ENCODE measurements at regions not wholly inside any gene's neighbourhood (a gene's known extent, or its start where the extent isn't known, plus 50 kb on each side); places are given as distances from the start of the nearest gene placed in this dataset.

DNA sequence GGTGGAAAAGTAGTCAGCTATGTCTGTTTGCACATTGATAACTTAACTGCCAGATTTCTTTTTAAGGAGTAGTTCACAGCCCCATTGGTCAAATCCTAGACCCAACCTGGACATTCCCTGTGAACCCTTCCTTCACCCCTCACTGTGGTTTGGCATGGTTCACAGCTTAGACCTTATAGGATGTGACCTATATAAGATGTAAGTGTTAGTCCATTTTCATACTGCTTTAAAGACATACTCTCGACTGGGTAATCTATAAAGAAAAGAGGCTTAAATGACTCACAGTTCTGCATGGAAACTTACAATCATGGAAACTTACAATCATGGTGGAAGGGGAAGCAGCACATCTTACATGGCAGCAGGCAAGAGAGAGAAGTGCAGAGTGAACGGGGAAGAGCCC lies 1066.2 kb downstream of the TTLL7 start:
- H3K9ac ChIP-seq (ENCODE audit: low read depth, low read length), result no peak overlapping the region
- no peaks in the 10 kb centered on the region for H3K9me3 ChIP-seq (ENCODE audit: insufficient read depth, low read depth, low read length)
- H3K27ac ChIP-seq (ENCODE audit: low read length), result no peak overlapping the region
- H3K4me1 ChIP-seq (ENCODE audit: insufficient read depth, low read length), result no peaks in the 10 kb centered on the region
- no peaks in the 10 kb centered on the region for H3K27me3 ChIP-seq (ENCODE audit: insufficient read depth, low read length)
- H3K4me3 ChIP-seq (ENCODE audit: low read length), result no peak overlapping the region
- H3K36me3 ChIP-seq (ENCODE audit: insufficient read depth, low read depth, low read length), result no peaks in the 10 kb centered on the region

- no peaks in the 10 kb centered on the region for H3K4me1 ChIP-seq (ENCODE audit: insufficient read depth, low read length)
- no peaks in the 10 kb centered on the region for H3K27me3 ChIP-seq (ENCODE audit: insufficient read depth, low read length)
- no peak overlapping the region for H3K9ac ChIP-seq (ENCODE audit: low read depth, low read length)
- H3K27ac ChIP-seq (ENCODE audit: low read length), result no peak overlapping the region
- no peaks in the 10 kb centered on the region for H3K9me3 ChIP-seq (ENCODE audit: insufficient read depth, low read depth, low read length)
- no peak overlapping the region for H3K4me3 ChIP-seq (ENCODE audit: low read length)
- H3K36me3 ChIP-seq (ENCODE audit: insufficient read depth, low read depth, low read length), result no peaks in the 10 kb centered on the region
Observed at GRCh38 chr1:82932207-82932606, 1066.7 kb downstream of the TTLL7 start.

DNA sequence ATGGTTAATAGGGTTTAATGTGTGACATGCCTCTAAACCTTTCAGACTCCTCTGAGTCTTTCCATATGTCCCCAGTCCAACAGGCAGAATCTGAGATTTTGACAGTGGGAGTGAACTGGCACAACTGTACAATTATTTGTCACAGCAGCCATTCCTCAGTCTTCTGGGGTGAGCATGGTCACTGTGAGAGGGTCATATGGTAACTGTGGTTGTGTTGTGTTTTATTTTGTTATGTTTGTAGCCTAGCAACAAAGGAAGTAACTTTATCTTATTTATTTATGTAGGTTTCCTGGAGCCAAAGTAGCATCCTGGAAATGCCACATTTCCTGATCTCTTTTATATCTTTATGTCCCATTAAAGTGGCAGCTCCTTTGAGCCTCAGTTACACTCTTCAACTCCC lies 1067.9 kb downstream of the TTLL7 start:
- Histone ChIP-seq H3K27me3 (ENCODE audit: insufficient read depth, low read length) (no peaks in the 10 kb centered on the region), H3K27ac (ENCODE audit: low read length) (no peak overlapping the region), H3K4me1 (ENCODE audit: insufficient read depth, low read length) (no peaks in the 10 kb centered on the region), H3K36me3 (ENCODE audit: insufficient read depth, low read depth, low read length) (no peaks in the 10 kb centered on the region), H3K9me3 (ENCODE audit: insufficient read depth, low read depth, low read length) (no peaks in the 10 kb centered on the region), H3K4me3 (ENCODE audit: low read length) (no peak overlapping the region), H3K9ac (ENCODE audit: low read depth, low read length) (no peak overlapping the region)

GRCh38 chr1:82927753-82928152 lies 1071.2 kb downstream of the TTLL7 start:
- Histone ChIP-seq H3K9me3 (ENCODE audit: insufficient read depth, low read depth, low read length) (no peaks in the 10 kb centered on the region), H3K27ac (ENCODE audit: low read length) (no peak overlapping the region), H3K36me3 (ENCODE audit: insufficient read depth, low read depth, low read length) (no peaks in the 10 kb centered on the region), H3K27me3 (ENCODE audit: insufficient read depth, low read length) (no peaks in the 10 kb centered on the region), H3K4me3 (ENCODE audit: low read length) (no peak overlapping the region), H3K4me1 (ENCODE audit: insufficient read depth, low read length) (no peaks in the 10 kb centered on the region), H3K9ac (ENCODE audit: low read depth, low read length) (no peak overlapping the region)

- Histone ChIP-seq H3K27me3 (ENCODE audit: insufficient read depth, low read length) (no peaks in the 10 kb centered on the region), H3K36me3 (ENCODE audit: insufficient read depth, low read depth, low read length) (no peaks in the 10 kb centered on the region), H3K9me3 (ENCODE audit: insufficient read depth, low read depth, low read length) (no peaks in the 10 kb centered on the region), H3K27ac (ENCODE audit: low read length) (no peak overlapping the region), H3K9ac (ENCODE audit: low read depth, low read length) (no peak overlapping the region), H3K4me3 (ENCODE audit: low read length) (no peak overlapping the region), H3K4me1 (ENCODE audit: insufficient read depth, low read length) (peaks cover 7% of the 10 kb centered on the region; the same call in 1 of the 2 replicates)
Observed at GRCh38 chr1:82924666-82925065, 1074.3 kb downstream of the TTLL7 start.

DNA sequence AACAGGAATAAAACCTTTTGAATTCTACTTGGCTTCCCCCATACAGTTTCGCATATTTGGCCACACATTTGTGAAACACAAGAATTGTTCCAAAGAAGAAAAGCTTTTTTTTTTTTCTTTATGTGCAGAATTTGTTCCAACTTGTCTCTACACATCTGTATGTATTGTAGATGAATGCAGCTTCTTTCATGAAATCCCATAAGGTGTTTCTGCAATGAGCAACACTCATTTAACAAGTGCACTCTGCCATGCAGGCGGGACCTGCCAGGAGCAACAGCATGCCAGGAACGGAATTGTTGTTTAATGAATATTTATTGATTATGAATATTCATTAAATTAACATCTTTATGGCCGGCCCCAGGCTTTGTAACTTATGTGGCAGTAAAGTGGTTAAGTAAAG lies 1075.0 kb downstream of the TTLL7 start:
- Histone ChIP-seq H3K4me1 (ENCODE audit: insufficient read depth, low read length) (peaks cover 7% of the 10 kb centered on the region; the same call in 1 of the 2 replicates), H3K9ac (ENCODE audit: low read depth, low read length) (no peak overlapping the region), H3K4me3 (ENCODE audit: low read length) (no peak overlapping the region), H3K9me3 (ENCODE audit: insufficient read depth, low read depth, low read length) (no peaks in the 10 kb centered on the region), H3K36me3 (ENCODE audit: insufficient read depth, low read depth, low read length) (no peaks in the 10 kb centered on the region), H3K27me3 (ENCODE audit: insufficient read depth, low read length) (no peaks in the 10 kb centered on the region), H3K27ac (ENCODE audit: low read length) (no peak overlapping the region)

DNA sequence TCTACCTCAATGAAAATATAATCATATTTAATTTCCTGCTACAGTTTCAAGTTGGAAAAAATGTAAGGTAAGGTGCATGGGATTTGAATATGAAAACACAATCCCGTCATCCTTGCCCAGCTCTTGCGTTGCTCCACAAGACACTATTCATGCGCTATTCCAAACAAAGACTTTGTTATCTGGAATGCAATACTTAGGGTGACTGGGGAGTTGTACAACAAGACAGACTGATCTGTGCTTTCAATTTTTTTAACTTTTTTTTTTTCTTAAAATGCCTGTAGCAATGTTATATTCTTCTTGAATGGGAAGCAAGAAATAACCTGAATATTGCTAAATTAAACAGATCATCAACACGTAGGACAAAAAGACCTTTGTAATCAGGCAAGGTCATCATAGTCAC lies 1077.2 kb downstream of the TTLL7 start:
- Histone ChIP-seq H3K27me3 (ENCODE audit: insufficient read depth, low read length) (no peaks in the 10 kb centered on the region), H3K9ac (ENCODE audit: low read depth, low read length) (no peak overlapping the region), H3K9me3 (ENCODE audit: insufficient read depth, low read depth, low read length) (no peaks in the 10 kb centered on the region), H3K36me3 (ENCODE audit: insufficient read depth, low read depth, low read length) (no peaks in the 10 kb centered on the region), H3K4me3 (ENCODE audit: low read length) (no peak overlapping the region), H3K4me1 (ENCODE audit: insufficient read depth, low read length) (peaks cover 7% of the 10 kb centered on the region; the same call in 1 of the 2 replicates), H3K27ac (ENCODE audit: low read length) (no peak overlapping the region)

DNA sequence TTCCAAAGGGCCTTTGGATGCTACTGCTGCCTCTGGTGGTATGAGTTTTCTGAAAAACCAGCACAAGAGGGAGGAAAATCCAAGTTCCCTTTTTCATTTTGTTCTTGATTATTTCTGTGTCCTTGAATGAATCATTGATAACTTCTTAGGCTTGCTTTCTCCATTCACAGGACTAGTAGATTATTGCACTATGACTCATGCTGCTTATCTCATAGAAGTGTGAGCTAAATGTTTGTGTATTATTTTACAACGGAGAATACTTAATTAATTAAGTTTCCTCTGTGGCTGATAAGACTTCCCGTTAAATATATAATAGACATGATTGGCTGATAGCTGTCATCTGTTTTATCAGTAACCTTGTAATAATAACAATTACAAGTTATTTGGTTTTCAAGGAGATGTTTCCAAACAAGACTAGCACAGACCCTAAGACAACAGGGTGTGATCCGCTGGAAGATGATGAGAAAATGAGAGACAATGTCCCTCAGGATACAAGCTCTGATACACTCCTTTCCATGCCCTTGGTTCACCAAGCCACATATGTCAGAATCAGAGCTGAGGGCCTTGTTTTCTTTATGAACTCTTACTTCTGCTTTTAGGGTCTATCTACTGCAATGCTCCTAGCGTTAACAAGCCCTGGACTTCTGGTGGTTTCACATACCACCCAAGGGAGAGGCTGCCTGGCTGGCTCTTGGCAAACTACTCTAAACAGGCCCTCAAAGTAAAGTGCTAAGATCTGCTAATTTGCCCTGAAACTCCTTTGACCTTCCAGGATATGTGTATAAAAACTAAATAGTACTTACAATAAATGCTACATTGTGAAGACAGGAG lies 1078.3 kb downstream of the TTLL7 start:
- no peaks in the 10 kb centered on the region for H3K27me3 ChIP-seq (ENCODE audit: insufficient read depth, low read length)
- H3K27ac ChIP-seq (ENCODE audit: low read length), result no peak overlapping the region
- no peak overlapping the region for H3K9ac ChIP-seq (ENCODE audit: low read depth, low read length)
- H3K4me3 ChIP-seq (ENCODE audit: low read length), result no peak overlapping the region
- H3K36me3 ChIP-seq (ENCODE audit: insufficient read depth, low read depth, low read length), result no peaks in the 10 kb centered on the region
- no peaks in the 10 kb centered on the region for H3K9me3 ChIP-seq (ENCODE audit: insufficient read depth, low read depth, low read length)
- H3K4me1 ChIP-seq (ENCODE audit: insufficient read depth, low read length), result peaks cover 7% of the 10 kb centered on the region; the same call in 1 of the 2 replicates

DNA sequence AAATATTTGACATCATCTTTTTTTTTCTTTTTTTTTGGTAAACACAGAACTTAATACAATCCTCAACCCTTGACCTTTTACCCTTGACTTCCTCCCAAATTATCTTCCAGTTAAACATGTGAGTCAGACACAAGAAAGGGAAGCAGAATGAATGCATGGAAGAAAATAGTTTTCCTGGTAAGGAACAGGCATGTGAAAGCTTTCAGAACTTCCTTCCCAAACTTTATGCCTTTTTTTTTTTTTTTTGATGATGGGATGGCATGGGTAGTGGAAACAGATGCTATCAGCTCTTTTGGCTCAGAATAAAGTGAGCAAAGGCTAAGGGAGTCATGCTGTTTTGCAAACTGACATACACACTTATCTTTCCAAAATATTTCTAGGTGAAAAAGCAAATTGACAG lies 1079.1 kb downstream of the TTLL7 start:
- H3K9ac ChIP-seq (ENCODE audit: low read depth, low read length), result no peak overlapping the region
- H3K27ac ChIP-seq (ENCODE audit: low read length), result no peak overlapping the region
- no peaks in the 10 kb centered on the region for H3K36me3 ChIP-seq (ENCODE audit: insufficient read depth, low read depth, low read length)
- no peak overlapping the region for H3K4me3 ChIP-seq (ENCODE audit: low read length)
- H3K27me3 ChIP-seq (ENCODE audit: insufficient read depth, low read length), result no peaks in the 10 kb centered on the region
- H3K9me3 ChIP-seq (ENCODE audit: insufficient read depth, low read depth, low read length), result no peaks in the 10 kb centered on the region
- peaks cover 7% of the 10 kb centered on the region; the same call in 1 of the 2 replicates for H3K4me1 ChIP-seq (ENCODE audit: insufficient read depth, low read length)

DNA sequence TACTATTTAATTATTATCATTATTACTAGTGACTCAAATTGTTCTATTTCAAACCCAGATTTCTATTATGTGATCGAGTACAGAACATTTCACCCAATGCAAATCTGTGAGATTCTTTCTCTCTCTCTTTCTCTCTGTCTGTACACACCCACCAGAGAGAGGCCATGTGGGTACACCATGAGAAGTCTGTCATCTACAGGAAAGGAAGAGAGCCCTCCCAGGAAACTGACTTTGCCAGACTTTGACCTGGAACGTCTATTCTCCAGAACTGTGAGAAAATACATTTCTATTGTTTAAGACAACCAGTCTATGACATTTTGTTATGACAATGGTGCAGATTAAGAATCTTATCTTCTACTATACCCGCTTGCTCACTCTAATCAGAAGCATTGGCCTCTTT lies 1091.6 kb downstream of the TTLL7 start:
- Histone ChIP-seq H3K4me1 (ENCODE audit: insufficient read depth, low read length) (no peaks in the 10 kb centered on the region), H3K9ac (ENCODE audit: low read depth, low read length) (no peak overlapping the region), H3K4me3 (ENCODE audit: low read length) (no peak overlapping the region)

DNA sequence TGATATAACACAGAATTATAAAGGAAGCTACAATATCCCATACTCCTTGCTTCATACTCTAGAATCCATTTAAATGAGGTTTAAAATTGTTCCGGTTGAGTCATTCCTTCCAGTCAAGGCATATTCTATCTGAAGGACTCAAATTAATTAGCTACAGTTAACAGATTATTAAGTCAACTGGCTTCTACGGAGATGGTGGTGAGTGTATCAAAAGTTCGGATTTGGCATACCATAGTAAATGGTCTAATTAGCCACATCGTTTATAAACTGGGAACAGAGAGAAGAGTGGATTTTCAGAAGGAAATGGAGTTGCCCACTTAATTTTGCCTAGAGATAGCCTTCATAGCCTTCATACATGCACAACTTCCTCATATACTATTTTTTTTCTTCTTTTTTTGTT lies 1095.3 kb downstream of the TTLL7 start:
- no peaks in the 10 kb centered on the region for H3K36me3 ChIP-seq (ENCODE audit: insufficient read depth, low read depth, low read length)
- no peak overlapping the region for H3K27ac ChIP-seq (ENCODE audit: low read length)
- H3K9ac ChIP-seq (ENCODE audit: low read depth, low read length), result no peak overlapping the region
- no peaks in the 10 kb centered on the region for H3K27me3 ChIP-seq (ENCODE audit: insufficient read depth, low read length)
- no peak overlapping the region for H3K4me3 ChIP-seq (ENCODE audit: low read length)
- no peaks in the 10 kb centered on the region for H3K4me1 ChIP-seq (ENCODE audit: insufficient read depth, low read length)
- no peaks in the 10 kb centered on the region for H3K9me3 ChIP-seq (ENCODE audit: insufficient read depth, low read depth, low read length)

More for the DNA sequence above, 1091.6 kb downstream of the TTLL7 start:
- H3K27ac ChIP-seq (ENCODE audit: low read length), result no peak overlapping the region
- no peaks in the 10 kb centered on the region for H3K9me3 ChIP-seq (ENCODE audit: insufficient read depth, low read depth, low read length)
- H3K36me3 ChIP-seq (ENCODE audit: insufficient read depth, low read depth, low read length), result no peaks in the 10 kb centered on the region
- no peaks in the 10 kb centered on the region for H3K27me3 ChIP-seq (ENCODE audit: insufficient read depth, low read length)

GRCh38 chr1:82901561-82901960 lies 1097.4 kb downstream of the TTLL7 start:
- Histone ChIP-seq H3K27ac (ENCODE audit: low read length) (no peak overlapping the region), H3K27me3 (ENCODE audit: insufficient read depth, low read length) (no peaks in the 10 kb centered on the region), H3K9ac (ENCODE audit: low read depth, low read length) (no peak overlapping the region), H3K9me3 (ENCODE audit: insufficient read depth, low read depth, low read length) (no peaks in the 10 kb centered on the region), H3K36me3 (ENCODE audit: insufficient read depth, low read depth, low read length) (no peaks in the 10 kb centered on the region), H3K4me3 (ENCODE audit: low read length) (no peak overlapping the region), H3K4me1 (ENCODE audit: insufficient read depth, low read length) (no peaks in the 10 kb centered on the region)
